Vagina (tissue), 2 donors: ENCODE measurements at regions not wholly inside any gene's neighbourhood (a gene's known extent, or its start where the extent isn't known, plus 50 kb on each side); places are given as distances from the start of the nearest gene placed in this dataset.

ENCODE experiments used
- CTCF ChIP-seq, 3 experiments: fragments of 450-650 bp in 2 of 3; fragments of 200-600 bp in 1 of 3; sonication (generic) in 1 of 3; IDR thresholded peaks; one replicate each; pipeline ENCODE4 v1.5.1; 2017 to 2019; ENCODE audit warnings: antibody characterized with exemption in 3 of 3, mild to moderate bottlenecking in 2 of 3, moderate library complexity in 2 of 3
- POLR2A ChIP-seq, 2 donors: fragments of 450-650 bp; IDR thresholded peaks; one replicate each; pipeline ENCODE4 v1.6.1; 2017; ENCODE audit warnings: antibody characterized with exemption in 2 of 2, mild to moderate bottlenecking in 2 of 2, moderate library complexity in 2 of 2
- POLR2AphosphoS5 ChIP-seq, 2 donors: sonication (generic); formaldehyde crosslinking; IDR thresholded peaks; one replicate each; pipeline ENCODE4 v1.9.0; 2017; ENCODE audit warnings: antibody characterized with exemption in 2 of 2, mild to moderate bottlenecking in 2 of 2, low read depth in 1 of 2; ENCODE audit not compliant: insufficient read depth in 1 of 2

- TF ChIP-seq POLR2AphosphoS5 (IDR thresholded peaks at IDR 0.05; ENCODE audit: insufficient read depth in 1 of 2, low read depth in 1 of 2) (no peak), CTCF (IDR thresholded peaks at IDR 0.05) (no peak), POLR2A (IDR thresholded peaks at IDR 0.05) (no peak)
These were observed 546.0 kb upstream of the FZD8 start for GRCh38 chr10:36188080-36188453.
